ENCODE measurements at regions not wholly inside any gene's neighbourhood (a gene's known extent, or its start where the extent isn't known, plus 50 kb on each side); places are given as distances from the start of the nearest gene placed in this dataset.

GRCh38 chr3:115537669-115538068 lies 85.6 kb upstream of the GAP43 start:
- Histone ChIP-seq H4K20me1 (ENCODE audit: low read depth, low read length) (no peaks in the 10 kb centered on the region), H3K4me2 (ENCODE audit: low read depth, low read length, poor library complexity, severe bottlenecking) (no peak overlapping the region), H3K9me3 (ENCODE audit: insufficient read depth, low read length) (no peaks in the 10 kb centered on the region), H3K9ac (ENCODE audit: low read length) (no peak overlapping the region), H3K79me2 (ENCODE audit: insufficient read depth, low read length) (no peaks in the 10 kb centered on the region), H3K27me3 (ENCODE audit: low read length) (no peaks in the 10 kb centered on the region), H3F3A (ENCODE audit: insufficient read depth) (no peaks in the 10 kb centered on the region), H3K9me2 (replicated peaks; ENCODE audit: insufficient read depth, low read length) (no peaks in the 10 kb centered on the region), H3K36me3 (ENCODE audit: low read length) (no peaks in the 10 kb centered on the region), H3K27ac (ENCODE audit: low read depth, low read length) (no peak overlapping the region), H3K4me3 (ENCODE audit: insufficient read depth, low read length, poor library complexity, severe bottlenecking) (no peak overlapping the region), H2AFZ (ENCODE audit: low read depth, low read length, severe bottlenecking) (no peak overlapping the region)
- no peak for TF ChIP-seq CTCF (IDR thresholded peaks at IDR 0.05; ENCODE audit: insufficient read depth, low read length, poor library complexity, severe bottlenecking)
- TF ChIP-seq EZH2phosphoT487 (conservative IDR thresholded peaks at IDR 0.05; ENCODE audit: low read length), result no peak

GRCh38 chr3:115547207-115547606 lies 76.1 kb upstream of the GAP43 start:
- no peaks in the 10 kb centered on the region for H4K20me1 ChIP-seq (ENCODE audit: low read depth, low read length)
- H3K9ac ChIP-seq (ENCODE audit: low read length), result no peak overlapping the region
- H3F3A ChIP-seq (ENCODE audit: insufficient read depth), result no peaks in the 10 kb centered on the region
- H3K27ac ChIP-seq (ENCODE audit: low read depth, low read length), result no peak overlapping the region
- no peaks in the 10 kb centered on the region for H3K9me3 ChIP-seq (ENCODE audit: insufficient read depth, low read length)
- no peaks in the 10 kb centered on the region for H3K79me2 ChIP-seq (ENCODE audit: insufficient read depth, low read length)
- H3K9me2 ChIP-seq (replicated peaks; ENCODE audit: insufficient read depth, low read length), result no peaks in the 10 kb centered on the region; the same call in 1 of the 2 replicates
- H3K4me3 ChIP-seq (ENCODE audit: insufficient read depth, low read length, poor library complexity, severe bottlenecking), result no peak overlapping the region
- TF ChIP-seq CTCF (IDR thresholded peaks at IDR 0.05; ENCODE audit: insufficient read depth, low read length, poor library complexity, severe bottlenecking) (no peak), EZH2phosphoT487 (conservative IDR thresholded peaks at IDR 0.05; ENCODE audit: low read length) (no peak)
- no peak overlapping the region for H3K4me2 ChIP-seq (ENCODE audit: low read depth, low read length, poor library complexity, severe bottlenecking)
- no peaks in the 10 kb centered on the region for H3K36me3 ChIP-seq (ENCODE audit: low read length)
- H3K27me3 ChIP-seq (ENCODE audit: low read length), result no peaks in the 10 kb centered on the region
- no peak overlapping the region for H2AFZ ChIP-seq (ENCODE audit: low read depth, low read length, severe bottlenecking)

GRCh38 chr3:115548611-115549010 lies 74.7 kb upstream of the GAP43 start:
- H2AFZ ChIP-seq (ENCODE audit: low read depth, low read length, severe bottlenecking), result no peak overlapping the region
- H4K20me1 ChIP-seq (ENCODE audit: low read depth, low read length), result no peaks in the 10 kb centered on the region
- H3K9me2 ChIP-seq (replicated peaks; ENCODE audit: insufficient read depth, low read length), result no peaks in the 10 kb centered on the region; the same call in 1 of the 2 replicates
- H3K36me3 ChIP-seq (ENCODE audit: low read length), result no peaks in the 10 kb centered on the region
- H3K27me3 ChIP-seq (ENCODE audit: low read length), result no peaks in the 10 kb centered on the region
- H3K9ac ChIP-seq (ENCODE audit: low read length), result no peak overlapping the region
- H3K9me3 ChIP-seq (ENCODE audit: insufficient read depth, low read length), result no peaks in the 10 kb centered on the region
- H3K79me2 ChIP-seq (ENCODE audit: insufficient read depth, low read length), result no peaks in the 10 kb centered on the region
- no peak overlapping the region for H3K27ac ChIP-seq (ENCODE audit: low read depth, low read length)
- H3K4me2 ChIP-seq (ENCODE audit: low read depth, low read length, poor library complexity, severe bottlenecking), result no peak overlapping the region
- no peak overlapping the region for H3K4me3 ChIP-seq (ENCODE audit: insufficient read depth, low read length, poor library complexity, severe bottlenecking)
- no peak for TF ChIP-seq EZH2phosphoT487 (conservative IDR thresholded peaks at IDR 0.05; ENCODE audit: low read length)
- no peak for TF ChIP-seq CTCF (IDR thresholded peaks at IDR 0.05; ENCODE audit: insufficient read depth, low read length, poor library complexity, severe bottlenecking)
- H3F3A ChIP-seq (ENCODE audit: insufficient read depth), result no peaks in the 10 kb centered on the region

Data from SU-DHL-6 (cell line).